ENCODE measurements at regions not wholly inside any gene's neighbourhood (a gene's known extent, or its start where the extent isn't known, plus 50 kb on each side); places are given as distances from the start of the nearest gene placed in this dataset.

GRCh38 chr5:17893026-17893635 lies 258.9 kb downstream of the TAF11L14 start:
- Histone ChIP-seq H3K9me3 (no peaks in the 10 kb centered on the region), H3K4me1 (no peaks in the 10 kb centered on the region), H3K36me3 (no peaks in the 10 kb centered on the region), H3K27me3 (no peaks in the 10 kb centered on the region), H3K4me3 (no peak overlapping the region), H3K27ac (no peak overlapping the region)
- DNase-seq = no peak
- TF ChIP-seq CTCF (IDR thresholded peaks at IDR 0.05) (no peak), POLR2A (IDR thresholded peaks at IDR 0.05) (no peak)

GRCh38 chr5:17895288-17896033 lies 261.2 kb downstream of the TAF11L14 start:
- no peak overlapping the region for H3K27ac ChIP-seq
- no peaks in the 10 kb centered on the region for H3K4me1 ChIP-seq
- DNase-seq = no peak
- H3K4me3 ChIP-seq = no peak overlapping the region
- H3K27me3 ChIP-seq = no peaks in the 10 kb centered on the region
- no peaks in the 10 kb centered on the region for H3K9me3 ChIP-seq
- no peaks in the 10 kb centered on the region for H3K36me3 ChIP-seq
- TF ChIP-seq POLR2A (IDR thresholded peaks at IDR 0.05) = no peak
- TF ChIP-seq CTCF (IDR thresholded peaks at IDR 0.05) = no peak

- Histone ChIP-seq H3K27me3 (no peaks in the 10 kb centered on the region), H3K4me1 (no peaks in the 10 kb centered on the region), H3K27ac (no peak overlapping the region), H3K9me3 (no peaks in the 10 kb centered on the region), H3K4me3 (no peak overlapping the region), H3K36me3 (no peaks in the 10 kb centered on the region)
- no peak for DNase-seq
- TF ChIP-seq POLR2A (IDR thresholded peaks at IDR 0.05) (no peak), CTCF (IDR thresholded peaks at IDR 0.05) (no peak)
Measured at GRCh38 chr5:17896605-17897004, 262.3 kb downstream of the TAF11L14 start.

GRCh38 chr5:17897776-17898175 lies 263.5 kb downstream of the TAF11L14 start:
- TF ChIP-seq POLR2A (IDR thresholded peaks at IDR 0.05) = no peak
- no peak for TF ChIP-seq CTCF (IDR thresholded peaks at IDR 0.05)

GRCh38 chr5:17898766-17899165 lies 264.5 kb downstream of the TAF11L14 start:
- no peak overlapping the region for H3K4me3 ChIP-seq
- no peaks in the 10 kb centered on the region for H3K36me3 ChIP-seq
- no peaks in the 10 kb centered on the region for H3K4me1 ChIP-seq
- DNase-seq = no peak
- H3K27ac ChIP-seq = no peak overlapping the region
- H3K9me3 ChIP-seq = no peaks in the 10 kb centered on the region
- TF ChIP-seq POLR2A (IDR thresholded peaks at IDR 0.05) (no peak), CTCF (IDR thresholded peaks at IDR 0.05) (no peak)
- H3K27me3 ChIP-seq = no peaks in the 10 kb centered on the region

More at GRCh38 chr5:17897776-17898175, 263.5 kb downstream of the TAF11L14 start:
- Histone ChIP-seq H3K9me3 (no peaks in the 10 kb centered on the region), H3K4me3 (no peak overlapping the region), H3K27me3 (no peaks in the 10 kb centered on the region), H3K36me3 (no peaks in the 10 kb centered on the region), H3K27ac (no peak overlapping the region), H3K4me1 (no peaks in the 10 kb centered on the region)
- DNase-seq = no peak

Measured in Peyer's patch (tissue), 4 donors.